ENCODE measurements at regions not wholly inside any gene's neighbourhood (a gene's known extent, or its start where the extent isn't known, plus 50 kb on each side); places are given as distances from the start of the nearest gene placed in this dataset.

DNA sequence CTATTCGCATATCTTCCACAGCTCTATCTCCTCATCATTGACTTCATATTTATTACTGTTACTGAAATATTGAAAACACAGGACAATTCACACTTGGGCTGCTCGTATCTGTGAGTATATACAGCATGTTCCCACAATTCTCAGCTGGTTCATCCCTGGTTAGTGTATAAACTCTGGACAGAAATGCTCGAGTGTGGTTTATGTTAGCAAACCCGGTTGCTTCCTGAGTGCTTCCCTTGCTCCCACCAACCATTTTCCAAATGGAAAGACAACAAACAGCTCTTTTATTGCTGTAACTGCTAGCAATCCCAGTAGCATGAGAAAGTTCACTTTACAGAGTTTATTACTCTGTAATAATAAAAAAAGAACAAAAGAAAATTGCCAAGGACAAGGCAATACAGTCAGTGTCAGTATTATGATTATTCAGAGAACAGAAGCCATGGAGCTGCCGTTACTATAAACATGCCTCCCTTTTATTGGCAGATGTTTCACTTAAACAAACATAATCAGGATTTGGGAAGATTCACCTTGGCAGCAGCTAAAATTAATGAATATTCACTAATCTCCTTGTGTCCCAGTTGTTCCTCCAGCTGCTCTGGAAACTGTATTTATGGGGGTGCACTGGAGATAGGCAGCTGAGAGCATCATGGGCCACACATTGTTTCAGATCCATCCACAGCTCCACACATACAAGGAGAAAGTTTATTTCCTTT is 134.1 kb upstream of the GUCY1A1 start:
- no peaks in the 10 kb centered on the region for H3K79me2 ChIP-seq (replicated peaks; ENCODE audit: insufficient read depth, low read length)
- no peak overlapping the region for H3K27ac ChIP-seq (ENCODE audit: low read length)
- TF ChIP-seq EP300 (conservative IDR thresholded peaks at IDR 0.05; ENCODE audit: poor library complexity, severe bottlenecking) (no peak), RAD21 (conservative IDR thresholded peaks at IDR 0.05) (no peak), EZH2 (IDR thresholded peaks at IDR 0.05; ENCODE audit: borderline replicate concordance, insufficient read depth, low read length, poor library complexity, severe bottlenecking) (no peak), CTCF (IDR thresholded peaks at IDR 0.05; ENCODE audit: poor library complexity, severe bottlenecking) (no peak), POLR2AphosphoS5 (IDR thresholded peaks at IDR 0.05) (no peak), SMC3 (conservative IDR thresholded peaks at IDR 0.05; ENCODE audit: poor library complexity) (no peak), MXI1 (conservative IDR thresholded peaks at IDR 0.05; ENCODE audit: poor library complexity, severe bottlenecking) (no peak), TAF1 (IDR thresholded peaks at IDR 0.05; ENCODE audit: low read depth) (no peak)
- TF ChIP-seq, protein P1, sequence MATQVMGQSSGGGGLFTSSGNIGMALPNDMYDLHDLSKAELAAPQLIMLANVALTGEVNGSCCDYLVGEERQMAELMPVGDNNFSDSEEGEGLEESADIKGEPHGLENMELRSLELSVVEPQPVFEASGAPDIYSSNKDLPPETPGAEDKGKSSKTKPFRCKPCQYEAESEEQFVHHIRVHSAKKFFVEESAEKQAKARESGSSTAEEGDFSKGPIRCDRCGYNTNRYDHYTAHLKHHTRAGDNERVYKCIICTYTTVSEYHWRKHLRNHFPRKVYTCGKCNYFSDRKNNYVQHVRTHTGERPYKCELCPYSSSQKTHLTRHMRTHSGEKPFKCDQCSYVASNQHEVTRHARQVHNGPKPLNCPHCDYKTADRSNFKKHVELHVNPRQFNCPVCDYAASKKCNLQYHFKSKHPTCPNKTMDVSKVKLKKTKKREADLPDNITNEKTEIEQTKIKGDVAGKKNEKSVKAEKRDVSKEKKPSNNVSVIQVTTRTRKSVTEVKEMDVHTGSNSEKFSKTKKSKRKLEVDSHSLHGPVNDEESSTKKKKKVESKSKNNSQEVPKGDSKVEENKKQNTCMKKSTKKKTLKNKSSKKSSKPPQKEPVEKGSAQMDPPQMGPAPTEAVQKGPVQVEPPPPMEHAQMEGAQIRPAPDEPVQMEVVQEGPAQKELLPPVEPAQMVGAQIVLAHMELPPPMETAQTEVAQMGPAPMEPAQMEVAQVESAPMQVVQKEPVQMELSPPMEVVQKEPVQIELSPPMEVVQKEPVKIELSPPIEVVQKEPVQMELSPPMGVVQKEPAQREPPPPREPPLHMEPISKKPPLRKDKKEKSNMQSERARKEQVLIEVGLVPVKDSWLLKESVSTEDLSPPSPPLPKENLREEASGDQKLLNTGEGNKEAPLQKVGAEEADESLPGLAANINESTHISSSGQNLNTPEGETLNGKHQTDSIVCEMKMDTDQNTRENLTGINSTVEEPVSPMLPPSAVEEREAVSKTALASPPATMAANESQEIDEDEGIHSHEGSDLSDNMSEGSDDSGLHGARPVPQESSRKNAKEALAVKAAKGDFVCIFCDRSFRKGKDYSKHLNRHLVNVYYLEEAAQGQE (IDR thresholded peaks at IDR 0.05; ENCODE audit: borderline replicate concordance) = no peak
- no peaks in the 10 kb centered on the region for H3K27me3 ChIP-seq (ENCODE audit: insufficient read depth, low read depth, low read length)
- H3K9me2 ChIP-seq (ENCODE audit: insufficient read depth, low read length) = no peaks in the 10 kb centered on the region
- no peak overlapping the region for H3K4me3 ChIP-seq (ENCODE audit: low read length)
- H3K9ac ChIP-seq (ENCODE audit: low read length) = no peak overlapping the region
- no peaks in the 10 kb centered on the region for H3F3A ChIP-seq (ENCODE audit: insufficient read depth, low read length, poor library complexity, severe bottlenecking)
- no peak overlapping the region for H2AFZ ChIP-seq (ENCODE audit: low read depth, low read length)
- H3K36me3 ChIP-seq (ENCODE audit: insufficient read depth, low read length) = no peaks in the 10 kb centered on the region
- H4K20me1 ChIP-seq (ENCODE audit: insufficient read depth) = no peaks in the 10 kb centered on the region
- H3K4me2 ChIP-seq (ENCODE audit: low read length) = no peak overlapping the region
- H3K9me3 ChIP-seq (ENCODE audit: low read length) = no peaks in the 10 kb centered on the region

GRCh38 chr4:155530857-155531256 is 135.8 kb upstream of the GUCY1A1 start:
- Histone ChIP-seq H3K36me3 (ENCODE audit: insufficient read depth, low read length) (no peaks in the 10 kb centered on the region), H3K27me3 (ENCODE audit: insufficient read depth, low read depth, low read length) (no peaks in the 10 kb centered on the region), H3K9me2 (ENCODE audit: insufficient read depth, low read length) (no peaks in the 10 kb centered on the region), H2AFZ (ENCODE audit: low read depth, low read length) (no peak overlapping the region), H3K9me3 (ENCODE audit: low read length) (no peaks in the 10 kb centered on the region), H3K4me2 (ENCODE audit: low read length) (no peak overlapping the region), H3K4me3 (ENCODE audit: low read length) (no peak overlapping the region), H3K79me2 (replicated peaks; ENCODE audit: insufficient read depth, low read length) (no peaks in the 10 kb centered on the region), H3F3A (ENCODE audit: insufficient read depth, low read length, poor library complexity, severe bottlenecking) (no peaks in the 10 kb centered on the region), H4K20me1 (ENCODE audit: insufficient read depth) (no peaks in the 10 kb centered on the region), H3K27ac (ENCODE audit: low read length) (no peak overlapping the region), H3K9ac (ENCODE audit: low read length) (no peak overlapping the region)
- no peak for TF ChIP-seq RAD21 (conservative IDR thresholded peaks at IDR 0.05)
- TF ChIP-seq SMC3 (conservative IDR thresholded peaks at IDR 0.05; ENCODE audit: poor library complexity) = no peak
- TF ChIP-seq CTCF (IDR thresholded peaks at IDR 0.05; ENCODE audit: poor library complexity, severe bottlenecking) = no peak
- no peak for TF ChIP-seq POLR2AphosphoS5 (IDR thresholded peaks at IDR 0.05)
- TF ChIP-seq TAF1 (IDR thresholded peaks at IDR 0.05; ENCODE audit: low read depth) = no peak
- no peak for TF ChIP-seq EZH2 (IDR thresholded peaks at IDR 0.05; ENCODE audit: borderline replicate concordance, insufficient read depth, low read length, poor library complexity, severe bottlenecking)
- TF ChIP-seq EP300 (conservative IDR thresholded peaks at IDR 0.05; ENCODE audit: poor library complexity, severe bottlenecking) = no peak
- TF ChIP-seq, protein P1 (IDR thresholded peaks at IDR 0.05; ENCODE audit: borderline replicate concordance) = no peak
- no peak for TF ChIP-seq MXI1 (conservative IDR thresholded peaks at IDR 0.05; ENCODE audit: poor library complexity, severe bottlenecking)

All from neural cell (in vitro differentiated cells).